ENCODE measurements at regions not wholly inside any gene's neighbourhood (a gene's known extent, or its start where the extent isn't known, plus 50 kb on each side); places are given as distances from the start of the nearest gene placed in this dataset.

DNA sequence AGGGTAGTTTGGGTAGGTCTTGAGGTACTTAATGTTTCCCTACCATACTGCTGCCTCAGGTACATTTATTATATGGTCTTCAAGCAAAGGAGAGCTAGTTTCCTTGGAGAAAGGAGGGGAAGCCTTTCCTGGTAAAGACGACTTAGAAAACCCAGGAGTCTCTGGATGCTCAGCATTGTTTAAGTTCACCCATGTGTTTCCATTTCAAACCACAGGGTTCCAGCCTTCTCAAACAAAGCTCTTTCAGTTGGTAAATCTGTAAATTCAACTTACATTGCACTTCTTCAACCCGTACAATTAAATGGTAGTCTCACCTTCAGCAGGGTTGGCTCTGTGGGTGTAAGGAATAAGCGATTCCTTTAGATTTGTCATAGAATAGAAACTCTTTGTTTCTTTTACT is 111.9 kb upstream of the UNC5C start:
- no peak for TF ChIP-seq EZH2phosphoT487 (IDR thresholded peaks at IDR 0.05; ENCODE audit: borderline replicate concordance, low read depth, low read length)
- TF ChIP-seq, protein P1, sequence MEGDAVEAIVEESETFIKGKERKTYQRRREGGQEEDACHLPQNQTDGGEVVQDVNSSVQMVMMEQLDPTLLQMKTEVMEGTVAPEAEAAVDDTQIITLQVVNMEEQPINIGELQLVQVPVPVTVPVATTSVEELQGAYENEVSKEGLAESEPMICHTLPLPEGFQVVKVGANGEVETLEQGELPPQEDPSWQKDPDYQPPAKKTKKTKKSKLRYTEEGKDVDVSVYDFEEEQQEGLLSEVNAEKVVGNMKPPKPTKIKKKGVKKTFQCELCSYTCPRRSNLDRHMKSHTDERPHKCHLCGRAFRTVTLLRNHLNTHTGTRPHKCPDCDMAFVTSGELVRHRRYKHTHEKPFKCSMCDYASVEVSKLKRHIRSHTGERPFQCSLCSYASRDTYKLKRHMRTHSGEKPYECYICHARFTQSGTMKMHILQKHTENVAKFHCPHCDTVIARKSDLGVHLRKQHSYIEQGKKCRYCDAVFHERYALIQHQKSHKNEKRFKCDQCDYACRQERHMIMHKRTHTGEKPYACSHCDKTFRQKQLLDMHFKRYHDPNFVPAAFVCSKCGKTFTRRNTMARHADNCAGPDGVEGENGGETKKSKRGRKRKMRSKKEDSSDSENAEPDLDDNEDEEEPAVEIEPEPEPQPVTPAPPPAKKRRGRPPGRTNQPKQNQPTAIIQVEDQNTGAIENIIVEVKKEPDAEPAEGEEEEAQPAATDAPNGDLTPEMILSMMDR (conservative IDR thresholded peaks at IDR 0.05; ENCODE audit: low read length), result no peak
- H3K4me1 ChIP-seq (ENCODE audit: insufficient read depth, low read length, poor library complexity, severe bottlenecking), result no peaks in the 10 kb centered on the region
- ChIA-PET CTCF (ENCODE audit: unreplicated experiment) (interaction anchor here (1.5 kb wide), 1 partner anchor 33 kb away, joined by 3 read pairs; no protein-coding TSS in a partner anchor), POLR2A (interaction anchor here (0.6 kb wide), 1 partner anchor 1321 kb away, joined by 3 read pairs; no protein-coding TSS in a partner anchor)
- intact Hi-C loops (cut with micrococcal nuclease; ENCODE audit: unreplicated experiment), result no loop called here
- H3K4me3 ChIP-seq (ENCODE audit: low read depth, low read length, poor library complexity, severe bottlenecking), result no peak overlapping the region
- no peaks in the 10 kb centered on the region for H3K9me2 ChIP-seq (ENCODE audit: insufficient read depth, low read length)
- BruUV-seq (replicated peaks), result no TSS peak
- no peaks in the 10 kb centered on the region for H3K36me3 ChIP-seq (ENCODE audit: insufficient read depth, low read length)
- H3K79me2 ChIP-seq (ENCODE audit: insufficient read depth, low read depth, low read length), result no peaks in the 10 kb centered on the region
- no peak overlapping the region for H3K27ac ChIP-seq (ENCODE audit: low read depth, low read length, poor library complexity, severe bottlenecking)
- H4K20me1 ChIP-seq (ENCODE audit: insufficient read depth, low read length), result no peaks in the 10 kb centered on the region
- H3K9me3 ChIP-seq (ENCODE audit: low read length), result no peaks in the 10 kb centered on the region
- H2AFZ ChIP-seq (ENCODE audit: low read length), result no peak overlapping the region
- DNase-seq (ENCODE audit: low spot score), result no peak
- no peak overlapping the region for H3K4me2 ChIP-seq (ENCODE audit: low read length)

DNA sequence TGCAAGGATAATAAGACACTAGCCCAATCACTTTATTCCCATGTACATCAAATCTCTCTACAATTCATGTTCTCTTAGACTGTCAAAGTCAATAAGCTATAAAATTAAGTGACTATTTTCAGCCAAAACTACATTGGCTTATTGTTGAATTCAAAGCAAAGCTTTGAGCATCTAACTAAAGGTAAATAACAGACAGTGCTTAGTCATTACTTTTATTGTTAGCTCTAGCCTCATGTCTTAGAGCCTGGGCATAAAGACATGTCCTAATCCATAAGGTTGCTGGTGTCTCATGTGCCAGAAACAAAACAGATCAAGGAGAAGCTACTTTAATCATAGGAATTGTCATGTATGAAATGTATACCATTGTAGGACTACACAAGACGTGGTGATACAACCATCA is 103.1 kb upstream of the UNC5C start:
- DNase-seq (ENCODE audit: low spot score), result no peak
- BruUV-seq (replicated peaks), result no TSS peak
- H3K9me3 ChIP-seq (ENCODE audit: low read length), result no peaks in the 10 kb centered on the region
- intact Hi-C loops (cut with micrococcal nuclease; ENCODE audit: unreplicated experiment), result no loop called here
- TF ChIP-seq, protein P1 (conservative IDR thresholded peaks at IDR 0.05; ENCODE audit: low read length), result no peak
- no peak for TF ChIP-seq EZH2phosphoT487 (IDR thresholded peaks at IDR 0.05; ENCODE audit: borderline replicate concordance, low read depth, low read length)
- H3K27ac ChIP-seq (ENCODE audit: low read depth, low read length, poor library complexity, severe bottlenecking), result no peak overlapping the region
- no peaks in the 10 kb centered on the region for H3K36me3 ChIP-seq (ENCODE audit: insufficient read depth, low read length)
- H3K4me3 ChIP-seq (ENCODE audit: low read depth, low read length, poor library complexity, severe bottlenecking), result no peak overlapping the region
- ChIA-PET CTCF (ENCODE audit: unreplicated experiment) (no interaction called here), POLR2A (interaction anchor here (1.2 kb wide), 1 partner anchor 9 kb away, joined by 3 read pairs; no protein-coding TSS in a partner anchor)
- H3K4me1 ChIP-seq (ENCODE audit: insufficient read depth, low read length, poor library complexity, severe bottlenecking), result no peaks in the 10 kb centered on the region
- H3K79me2 ChIP-seq (ENCODE audit: insufficient read depth, low read depth, low read length), result no peaks in the 10 kb centered on the region
- H4K20me1 ChIP-seq (ENCODE audit: insufficient read depth, low read length), result no peaks in the 10 kb centered on the region
- H3K9me2 ChIP-seq (ENCODE audit: insufficient read depth, low read length), result no peaks in the 10 kb centered on the region
- no peak overlapping the region for H3K4me2 ChIP-seq (ENCODE audit: low read length)
- H2AFZ ChIP-seq (ENCODE audit: low read length), result no peak overlapping the region

DNA sequence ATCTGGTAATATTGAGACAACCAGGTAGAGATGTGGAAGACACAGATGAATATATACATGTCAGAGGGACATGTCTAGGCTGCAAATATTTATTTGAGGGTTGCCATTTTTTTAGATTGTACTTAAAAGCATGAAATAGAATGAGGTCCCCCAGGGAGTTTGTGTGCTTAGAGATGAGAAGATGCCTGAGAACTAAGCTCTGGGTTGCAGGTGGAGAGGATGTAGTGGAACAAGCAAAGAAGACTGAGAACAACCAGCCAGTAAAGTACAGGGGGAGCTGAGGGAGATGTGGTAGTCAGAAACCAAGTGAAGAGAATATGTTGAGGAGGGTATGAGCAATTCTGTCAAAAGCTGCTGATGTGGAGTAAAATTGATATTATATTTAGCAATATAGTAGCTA is 95.6 kb upstream of the UNC5C start:
- Histone ChIP-seq H3K4me2 (ENCODE audit: low read length) (no peak overlapping the region), H3K4me1 (ENCODE audit: insufficient read depth, low read length, poor library complexity, severe bottlenecking) (no peaks in the 10 kb centered on the region), H4K20me1 (ENCODE audit: insufficient read depth, low read length) (no peaks in the 10 kb centered on the region), H3K9me3 (ENCODE audit: low read length) (no peaks in the 10 kb centered on the region), H3K27ac (ENCODE audit: low read depth, low read length, poor library complexity, severe bottlenecking) (no peak overlapping the region), H3K9me2 (ENCODE audit: insufficient read depth, low read length) (no peaks in the 10 kb centered on the region), H2AFZ (ENCODE audit: low read length) (no peak overlapping the region), H3K4me3 (ENCODE audit: low read depth, low read length, poor library complexity, severe bottlenecking) (no peak overlapping the region), H3K36me3 (ENCODE audit: insufficient read depth, low read length) (no peaks in the 10 kb centered on the region), H3K79me2 (ENCODE audit: insufficient read depth, low read depth, low read length) (no peaks in the 10 kb centered on the region)
- POLR2A ChIA-PET, result no interaction called here
- intact Hi-C loops (cut with micrococcal nuclease; ENCODE audit: unreplicated experiment), result no loop called here
- DNase-seq (ENCODE audit: low spot score), result no peak
- TF ChIP-seq, protein P1 (conservative IDR thresholded peaks at IDR 0.05; ENCODE audit: low read length), result no peak
- TF ChIP-seq EZH2phosphoT487 (IDR thresholded peaks at IDR 0.05; ENCODE audit: borderline replicate concordance, low read depth, low read length), result no peak
- BruUV-seq (replicated peaks), result no TSS peak
- CTCF ChIA-PET (ENCODE audit: unreplicated experiment), result no interaction called here
